Osteoblast (primary cell): ENCODE measurements at regions not wholly inside any gene's neighbourhood (a gene's known extent, or its start where the extent isn't known, plus 50 kb on each side); places are given as distances from the start of the nearest gene placed in this dataset.

Experiments used
- DNase-seq: peaks from one replicate; pipeline ENCODE4 v3.0.0; 2011; ENCODE audit warnings: low spot score, mixed read lengths; ENCODE audit not compliant: insufficient read length; ENCODE audit errors: missing footprints
- H2AFZ ChIP-seq: 2 replicates; pipeline ENCODE4 v1.6.0; 2011; ENCODE audit warnings: mild to moderate bottlenecking, low read length
- H3K27ac ChIP-seq: 2 replicates; pipeline ENCODE4 v1.5.1; 2011; ENCODE audit warnings: mild to moderate bottlenecking, low read depth, low read length, moderate library complexity
- H3K27me3 ChIP-seq: 2 replicates; pipeline ENCODE4 v1.6.0; 2012; ENCODE audit warnings: mild to moderate bottlenecking, control low read depth, inconsistent platforms, low read length, moderate library complexity; ENCODE audit not compliant: insufficient read depth
- H3K36me3 ChIP-seq: 2 replicates; pipeline ENCODE4 v1.5.1; 2011; ENCODE audit warnings: mild to moderate bottlenecking, low read length, control low read depth, moderate library complexity; ENCODE audit not compliant: insufficient read depth
- H3K4me1 ChIP-seq: 2 replicates; pipeline ENCODE4 v1.5.1; 2011; ENCODE audit warnings: mild to moderate bottlenecking, low read length, control low read depth, moderate library complexity; ENCODE audit not compliant: insufficient read depth
- H3K4me2 ChIP-seq: 2 replicates; pipeline ENCODE4 v1.6.0; 2011; ENCODE audit warnings: mild to moderate bottlenecking, low read length; ENCODE audit not compliant: insufficient read depth
- H3K4me3 ChIP-seq: fragments of 200-600 bp; sonication (generic); 3 replicates; pipeline ENCODE4 v1.5.1; 2012; ENCODE audit warnings: mild to moderate bottlenecking, low read length, inconsistent platforms; ENCODE audit not compliant: insufficient read depth
- H3K79me2 ChIP-seq: 2 replicates; pipeline ENCODE4 v1.6.0; 2012; ENCODE audit warnings: mild to moderate bottlenecking, low read length, control low read depth, inconsistent platforms; ENCODE audit not compliant: insufficient read depth
- H3K9me3 ChIP-seq: 2 replicates; pipeline ENCODE4 v1.5.1; 2011; ENCODE audit warnings: low read depth, low read length, control low read depth
- H4K20me1 ChIP-seq: 2 replicates; pipeline ENCODE4 v1.6.0; 2012; ENCODE audit warnings: mild to moderate bottlenecking, low read length, control low read depth; ENCODE audit not compliant: insufficient read depth
- CTCF ChIP-seq: IDR thresholded peaks from 2 replicates; pipeline ENCODE4 v1.5.1; 2011; ENCODE audit warnings: mild to moderate bottlenecking, low read depth, low read length, moderate library complexity; ENCODE audit errors: extremely low read depth

DNA sequence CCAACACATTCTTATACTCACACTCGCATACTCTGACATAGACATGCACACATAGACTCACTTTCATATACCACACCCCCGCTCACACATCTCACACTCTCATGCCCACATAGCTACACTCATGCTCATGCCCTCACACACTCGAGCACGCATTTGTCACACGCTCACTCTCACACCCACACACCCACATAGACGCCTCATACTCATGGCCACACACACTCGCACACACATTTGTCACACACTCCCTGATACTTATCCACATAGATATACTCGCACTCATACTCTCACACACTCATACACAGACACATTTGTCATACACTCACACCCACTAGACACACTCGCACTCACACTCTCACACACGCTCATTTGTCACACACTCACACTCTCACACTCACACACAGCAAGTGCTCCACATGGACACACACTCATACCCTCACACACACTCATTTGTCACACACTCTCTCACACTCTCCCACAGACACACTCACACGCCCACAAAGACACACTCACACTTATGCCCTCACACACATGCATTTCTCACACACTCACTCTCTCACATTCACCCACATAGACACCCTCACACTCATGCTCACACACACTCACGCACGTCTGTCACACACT lies 50.9 kb downstream of the TNP1 start:
- no peak overlapping the region for H2AFZ ChIP-seq
- H3K79me2 ChIP-seq = no peaks in the 10 kb centered on the region
- no peak overlapping the region for H3K4me3 ChIP-seq
- H3K36me3 ChIP-seq = no peaks in the 10 kb centered on the region
- no peaks in the 10 kb centered on the region for H3K4me1 ChIP-seq
- H3K4me2 ChIP-seq = no peak overlapping the region
- no peak overlapping the region for H3K27ac ChIP-seq
- no peak for TF ChIP-seq CTCF
- no peaks in the 10 kb centered on the region for H3K27me3 ChIP-seq
- H4K20me1 ChIP-seq = no peaks in the 10 kb centered on the region
- no peak for DNase-seq
- no peaks in the 10 kb centered on the region for H3K9me3 ChIP-seq

GRCh38 chr2:216807857-216808272 lies 52.0 kb downstream of the TNP1 start:
- no peak overlapping the region for H3K4me2 ChIP-seq
- no peak overlapping the region for H3K27ac ChIP-seq
- no peak overlapping the region for H2AFZ ChIP-seq
- no peaks in the 10 kb centered on the region for H3K9me3 ChIP-seq
- no peaks in the 10 kb centered on the region for H3K79me2 ChIP-seq
- H3K4me1 ChIP-seq = no peaks in the 10 kb centered on the region
- no peak overlapping the region for H3K4me3 ChIP-seq
- peak; percentile 81 for DNase-seq
- H4K20me1 ChIP-seq = no peaks in the 10 kb centered on the region
- TF ChIP-seq CTCF = no peak
- H3K36me3 ChIP-seq = no peaks in the 10 kb centered on the region
- H3K27me3 ChIP-seq = no peaks in the 10 kb centered on the region

GRCh38 chr2:216804357-216805350 lies 55.2 kb downstream of the TNP1 start:
- H3K79me2 ChIP-seq = no peaks in the 10 kb centered on the region
- no peak overlapping the region for H3K4me3 ChIP-seq
- H3K4me1 ChIP-seq = no peaks in the 10 kb centered on the region
- H4K20me1 ChIP-seq = no peaks in the 10 kb centered on the region
- H3K36me3 ChIP-seq = no peaks in the 10 kb centered on the region
- no peak overlapping the region for H3K27ac ChIP-seq
- H3K9me3 ChIP-seq = no peaks in the 10 kb centered on the region
- no peak for DNase-seq
- H3K27me3 ChIP-seq = no peaks in the 10 kb centered on the region
- no peak overlapping the region for H3K4me2 ChIP-seq
- no peak for TF ChIP-seq CTCF
- H2AFZ ChIP-seq = no peak overlapping the region

DNA sequence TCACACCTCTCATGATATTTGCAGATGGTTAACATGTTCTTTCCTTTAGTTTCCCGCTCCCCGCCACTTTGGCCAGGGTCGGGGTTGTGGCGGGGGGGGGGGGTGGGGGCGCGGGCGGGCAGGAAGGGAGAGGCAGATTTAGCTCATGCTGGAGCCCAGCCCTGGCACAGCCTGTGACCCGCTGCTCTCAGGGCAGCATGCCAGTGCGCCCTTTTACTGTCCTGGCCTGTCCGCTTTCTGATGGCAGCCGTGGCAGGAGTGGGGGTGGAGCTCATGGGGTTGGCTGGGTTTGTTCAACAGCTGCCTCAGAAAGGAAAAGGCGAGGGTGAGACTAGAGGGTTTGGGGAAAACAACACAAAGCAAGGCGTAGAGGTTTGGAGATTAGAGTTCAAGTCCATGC lies 56.1 kb downstream of the TNP1 start:
- Histone ChIP-seq H4K20me1 (no peaks in the 10 kb centered on the region), H3K9me3 (no peaks in the 10 kb centered on the region), H3K79me2 (no peaks in the 10 kb centered on the region), H3K4me2 (no peak overlapping the region), H3K27ac (no peak overlapping the region), H3K27me3 (no peaks in the 10 kb centered on the region), H3K4me1 (no peaks in the 10 kb centered on the region), H2AFZ (no peak overlapping the region), H3K36me3 (no peaks in the 10 kb centered on the region), H3K4me3 (no peak overlapping the region)
- DNase-seq = no peak
- TF ChIP-seq CTCF = no peak
